ENCODE measurements at regions not wholly inside any gene's neighbourhood (a gene's known extent, or its start where the extent isn't known, plus 50 kb on each side); places are given as distances from the start of the nearest gene placed in this dataset.
"Not testable (repeated sequence)": the region's sequence is repeated elsewhere in the genome, so short reads cannot be mapped to it uniquely, and the experiment has no call there.

GRCh38 chr5:85395526-85395925, 1010.8 kb upstream of the EDIL3 start:
- no peak overlapping the region for H3K4me2 ChIP-seq (ENCODE audit: insufficient read depth, low read length, poor library complexity, severe bottlenecking)
- H3K9me3 ChIP-seq (replicated peaks in 1 of 2; ENCODE audit: control insufficient read depth in 2 of 2, insufficient read depth in 1 of 2, low read depth in 1 of 2, low read length in 2 of 2) = no peaks in the 10 kb centered on the region
- DNase-seq (ENCODE audit: low spot score) = no peak
- no peak overlapping the region for H2AK5ac ChIP-seq (ENCODE audit: low read depth, low read length)
- H4K8ac ChIP-seq (ENCODE audit: low read depth, low read length) = no peak overlapping the region
- no peak overlapping the region for H2BK5ac ChIP-seq (ENCODE audit: low read length)
- H3K14ac ChIP-seq (ENCODE audit: low read length) = no peak overlapping the region
- H2BK120ac ChIP-seq (ENCODE audit: low read depth, low read length) = no peak overlapping the region
- no peak overlapping the region for H3K23ac ChIP-seq (ENCODE audit: low read depth, low read length, poor library complexity)
- H3K36me3 ChIP-seq (replicated peaks in 1 of 2; ENCODE audit: control insufficient read depth in 2 of 2, insufficient read depth in 2 of 2, low read length in 2 of 2) = no peaks in the 10 kb centered on the region
- no peak overlapping the region for H2AFZ ChIP-seq (ENCODE audit: low read length)
- H3K27me3 ChIP-seq (ENCODE audit: control insufficient read depth in 3 of 3, insufficient read depth in 3 of 3, low read depth in 1 of 3, low read length in 3 of 3) = no peaks in the 10 kb centered on the region
- no peak overlapping the region for H2BK15ac ChIP-seq (ENCODE audit: low read length)
- no peak overlapping the region for H3K4me3 ChIP-seq (ENCODE audit: low read length in 2 of 2)
- H2BK12ac ChIP-seq (ENCODE audit: low read length) = no peak overlapping the region
- H4K91ac ChIP-seq (ENCODE audit: low read depth, low read length, poor library complexity) = no peak overlapping the region
- no peaks in the 10 kb centered on the region for H3K4me1 ChIP-seq (ENCODE audit: control insufficient read depth in 2 of 2, insufficient read depth in 1 of 2, low read depth in 1 of 2, low read length in 2 of 2)
- H3K9ac ChIP-seq (ENCODE audit: low read depth, low read length, poor library complexity) = no peak overlapping the region
- H3K4ac ChIP-seq (ENCODE audit: low read length) = no peak overlapping the region
- no peak overlapping the region for H3K27ac ChIP-seq (replicated peaks; ENCODE audit: low read length)
- no peak overlapping the region for H3K18ac ChIP-seq (ENCODE audit: low read length)
- WGBS, 2 donors (ENCODE audit: extremely low coverage in 2 of 2, insufficient read length in 2 of 2, insufficient replicate concordance in 1 of 2) = no CpG with 5 or more reads among the region's 1 CpG
- no peaks in the 10 kb centered on the region for H3K79me1 ChIP-seq (ENCODE audit: low read depth, low read length)

GRCh38 chr5:85397451-85397850, 1012.8 kb upstream of the EDIL3 start:
- Histone ChIP-seq H3K23ac (ENCODE audit: low read depth, low read length, poor library complexity) (no peak overlapping the region), H2AK5ac (ENCODE audit: low read depth, low read length) (no peak overlapping the region), H3K9ac (ENCODE audit: low read depth, low read length, poor library complexity) (no peak overlapping the region), H2AFZ (ENCODE audit: low read length) (no peak overlapping the region), H3K36me3 (replicated peaks in 1 of 2; ENCODE audit: control insufficient read depth in 2 of 2, insufficient read depth in 2 of 2, low read length in 2 of 2) (no peaks in the 10 kb centered on the region), H4K8ac (ENCODE audit: low read depth, low read length) (no peak overlapping the region), H3K27me3 (ENCODE audit: control insufficient read depth in 3 of 3, insufficient read depth in 3 of 3, low read depth in 1 of 3, low read length in 3 of 3) (no peaks in the 10 kb centered on the region), H3K4me1 (ENCODE audit: control insufficient read depth in 2 of 2, insufficient read depth in 1 of 2, low read depth in 1 of 2, low read length in 2 of 2) (no peaks in the 10 kb centered on the region), H3K9me3 (replicated peaks in 1 of 2; ENCODE audit: control insufficient read depth in 2 of 2, insufficient read depth in 1 of 2, low read depth in 1 of 2, low read length in 2 of 2) (no peaks in the 10 kb centered on the region), H2BK15ac (ENCODE audit: low read length) (no peak overlapping the region), H2BK120ac (ENCODE audit: low read depth, low read length) (no peak overlapping the region), H4K91ac (ENCODE audit: low read depth, low read length, poor library complexity) (no peak overlapping the region), H3K18ac (ENCODE audit: low read length) (no peak overlapping the region), H3K4me3 (ENCODE audit: low read length in 2 of 2) (no peak overlapping the region), H3K4me2 (ENCODE audit: insufficient read depth, low read length, poor library complexity, severe bottlenecking) (no peak overlapping the region), H3K4ac (ENCODE audit: low read length) (no peak overlapping the region), H3K27ac (replicated peaks; ENCODE audit: low read length) (no peak overlapping the region), H2BK5ac (ENCODE audit: low read length) (no peak overlapping the region), H2BK12ac (ENCODE audit: low read length) (no peak overlapping the region), H3K14ac (ENCODE audit: low read length) (no peak overlapping the region), H3K79me1 (ENCODE audit: low read depth, low read length) (no peaks in the 10 kb centered on the region)
- no peak for DNase-seq (ENCODE audit: low spot score)
- no CpG with 5 or more reads among the region's 2 CpGs for WGBS, 2 donors (ENCODE audit: extremely low coverage in 2 of 2, insufficient read length in 2 of 2, insufficient replicate concordance in 1 of 2)

- Histone ChIP-seq H4K91ac (ENCODE audit: low read depth, low read length, poor library complexity) (no peak overlapping the region), H4K8ac (ENCODE audit: low read depth, low read length) (no peak overlapping the region), H3K4me2 (ENCODE audit: insufficient read depth, low read length, poor library complexity, severe bottlenecking) (no peak overlapping the region), H3K9me3 (replicated peaks in 1 of 2; ENCODE audit: control insufficient read depth in 2 of 2, insufficient read depth in 1 of 2, low read depth in 1 of 2, low read length in 2 of 2) (no peaks in the 10 kb centered on the region), H2AFZ (ENCODE audit: low read length) (no peak overlapping the region), H3K27me3 (ENCODE audit: control insufficient read depth in 3 of 3, insufficient read depth in 3 of 3, low read depth in 1 of 3, low read length in 3 of 3) (no peaks in the 10 kb centered on the region), H3K18ac (ENCODE audit: low read length) (no peak overlapping the region), H3K27ac (replicated peaks; ENCODE audit: low read length) (no peak overlapping the region), H2BK5ac (ENCODE audit: low read length) (no peak overlapping the region), H3K4me3 (ENCODE audit: low read length in 2 of 2) (no peak overlapping the region), H2BK120ac (ENCODE audit: low read depth, low read length) (no peak overlapping the region), H2AK5ac (ENCODE audit: low read depth, low read length) (no peak overlapping the region), H3K4me1 (ENCODE audit: control insufficient read depth in 2 of 2, insufficient read depth in 1 of 2, low read depth in 1 of 2, low read length in 2 of 2) (no peaks in the 10 kb centered on the region), H2BK15ac (ENCODE audit: low read length) (no peak overlapping the region), H3K4ac (ENCODE audit: low read length) (no peak overlapping the region), H3K79me1 (ENCODE audit: low read depth, low read length) (no peaks in the 10 kb centered on the region), H3K9ac (ENCODE audit: low read depth, low read length, poor library complexity) (no peak overlapping the region), H3K23ac (ENCODE audit: low read depth, low read length, poor library complexity) (no peak overlapping the region), H3K14ac (ENCODE audit: low read length) (no peak overlapping the region), H2BK12ac (ENCODE audit: low read length) (no peak overlapping the region), H3K36me3 (replicated peaks in 1 of 2; ENCODE audit: control insufficient read depth in 2 of 2, insufficient read depth in 2 of 2, low read length in 2 of 2) (no peaks in the 10 kb centered on the region)
- no CpG with 5 or more reads among the region's 1 CpG for WGBS, 2 donors (ENCODE audit: extremely low coverage in 2 of 2, insufficient read length in 2 of 2, insufficient replicate concordance in 1 of 2)
- DNase-seq (ENCODE audit: low spot score) = no peak
Measured at GRCh38 chr5:85428426-85428934, 1043.8 kb upstream of the EDIL3 start.

DNA sequence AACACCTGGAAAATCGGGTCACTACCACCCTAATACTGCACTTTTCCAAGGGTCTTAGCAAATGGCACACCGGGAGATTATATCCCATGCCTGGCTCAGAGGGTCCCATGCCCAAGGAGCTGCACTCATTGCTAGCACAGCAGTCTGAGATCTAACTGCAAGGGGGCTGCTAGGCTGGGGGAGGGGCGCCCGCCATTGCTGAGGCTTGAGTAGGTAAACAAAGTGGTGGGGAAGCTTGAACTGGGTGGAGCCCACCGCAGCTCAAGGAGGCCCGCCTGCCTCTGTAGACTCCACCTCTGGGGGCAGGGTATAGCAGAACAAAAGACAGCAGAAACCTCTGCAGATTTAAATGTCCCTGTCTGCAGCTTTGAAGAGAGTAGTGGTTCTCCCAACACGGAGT, 1047.0 kb upstream of the EDIL3 start:
- not testable (repeated sequence) for H2BK120ac ChIP-seq (ENCODE audit: low read depth, low read length); H3K9ac ChIP-seq (ENCODE audit: low read depth, low read length, poor library complexity); H2BK12ac ChIP-seq (ENCODE audit: low read length); H3K23ac ChIP-seq (ENCODE audit: low read depth, low read length, poor library complexity); H3K79me1 ChIP-seq (ENCODE audit: low read depth, low read length); H4K91ac ChIP-seq (ENCODE audit: low read depth, low read length, poor library complexity); H3K27me3 ChIP-seq (ENCODE audit: control insufficient read depth in 3 of 3, insufficient read depth in 3 of 3, low read depth in 1 of 3, low read length in 3 of 3); H3K9me3 ChIP-seq (replicated peaks in 1 of 2; ENCODE audit: control insufficient read depth in 2 of 2, insufficient read depth in 1 of 2, low read depth in 1 of 2, low read length in 2 of 2); H3K4me2 ChIP-seq (ENCODE audit: insufficient read depth, low read length, poor library complexity, severe bottlenecking); H3K4ac ChIP-seq (ENCODE audit: low read length); H3K27ac ChIP-seq (replicated peaks; ENCODE audit: low read length); H3K36me3 ChIP-seq (replicated peaks in 1 of 2; ENCODE audit: control insufficient read depth in 2 of 2, insufficient read depth in 2 of 2, low read length in 2 of 2); H2BK15ac ChIP-seq (ENCODE audit: low read length); H3K18ac ChIP-seq (ENCODE audit: low read length); DNase-seq (ENCODE audit: low spot score); H2BK5ac ChIP-seq (ENCODE audit: low read length); H3K4me1 ChIP-seq (ENCODE audit: control insufficient read depth in 2 of 2, insufficient read depth in 1 of 2, low read depth in 1 of 2, low read length in 2 of 2); H3K14ac ChIP-seq (ENCODE audit: low read length); H4K8ac ChIP-seq (ENCODE audit: low read depth, low read length); H2AFZ ChIP-seq (ENCODE audit: low read length); H2AK5ac ChIP-seq (ENCODE audit: low read depth, low read length); H3K4me3 ChIP-seq (ENCODE audit: low read length in 2 of 2)
- WGBS, 2 donors (ENCODE audit: extremely low coverage in 2 of 2, insufficient read length in 2 of 2, insufficient replicate concordance in 1 of 2) = no CpG with 5 or more reads among the region's 7 CpGs

Data from neuronal stem cell (in vitro differentiated cells).